ENCODE measurements at regions not wholly inside any gene's neighbourhood (a gene's known extent, or its start where the extent isn't known, plus 50 kb on each side); places are given as distances from the start of the nearest gene placed in this dataset.
"Not testable (repeated sequence)": the region's sequence is repeated elsewhere in the genome, so short reads cannot be mapped to it uniquely, and the experiment has no call there.

GRCh38 chr13:71213252-71213821, 653.7 kb downstream of the DACH1 start:
- DNase-seq: no peak

DNA sequence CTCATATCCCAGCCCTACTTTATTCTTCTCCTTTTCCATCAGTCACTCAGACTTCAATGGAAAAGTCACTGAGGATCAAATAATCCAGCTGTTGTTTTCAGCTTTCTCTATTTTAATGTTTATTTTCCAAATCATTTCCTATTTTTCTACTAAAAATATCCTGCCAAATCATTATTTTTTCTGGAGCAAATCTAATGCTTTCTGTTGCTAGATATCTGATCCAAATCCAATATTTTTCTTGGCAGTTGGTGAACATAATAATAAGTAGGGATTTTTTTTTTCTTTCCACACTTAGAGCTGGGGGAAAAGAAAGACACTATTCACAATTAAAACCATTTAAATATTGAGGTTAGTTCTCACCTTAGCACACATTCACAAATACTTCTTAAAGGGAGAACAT, 656.1 kb downstream of the DACH1 start:
- no peak for DNase-seq

- no peak for DNase-seq
Measured at GRCh38 chr13:71209217-71209616, 657.8 kb downstream of the DACH1 start.

GRCh38 chr13:71184583-71184982, 682.4 kb downstream of the DACH1 start:
- DNase-seq: not testable (repeated sequence)

DNA sequence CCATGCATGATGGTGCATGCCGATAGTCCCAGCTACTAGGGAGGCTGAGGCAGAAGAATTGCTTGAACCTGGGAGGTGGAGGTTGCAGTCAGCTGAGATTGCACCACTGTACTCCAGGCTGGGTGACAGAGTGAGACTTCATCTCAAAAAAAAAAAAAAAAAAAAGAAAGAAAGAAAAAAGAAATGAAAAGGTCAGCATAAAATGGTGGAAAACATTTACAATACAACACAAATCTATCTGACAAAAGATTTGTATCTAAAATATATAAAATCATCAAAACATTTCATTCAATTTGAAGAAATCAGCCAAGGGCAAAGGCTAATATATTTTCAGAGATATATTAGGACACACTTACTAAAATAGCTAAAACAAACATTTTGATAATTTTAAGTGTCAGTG, 683.7 kb downstream of the DACH1 start:
- DNase-seq: not testable (repeated sequence)

DNA sequence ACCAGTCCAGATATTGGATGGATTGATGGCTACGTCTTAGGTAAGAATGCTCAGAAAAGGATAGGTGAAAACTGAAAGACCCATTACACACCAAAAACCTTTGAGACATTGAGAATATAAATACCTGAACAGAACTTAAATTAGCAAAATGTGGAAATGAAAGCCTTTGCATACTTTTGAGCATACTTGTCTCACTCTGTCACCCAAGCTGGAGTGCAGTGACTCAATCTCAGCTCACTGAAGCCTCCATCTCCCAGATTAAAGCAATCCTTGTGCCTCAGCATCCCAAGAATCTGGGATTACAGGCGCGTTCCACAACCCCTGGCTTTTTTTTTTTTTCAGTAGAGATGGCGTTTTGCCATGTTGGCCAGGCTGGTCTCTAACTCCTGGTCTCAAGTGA, 695.3 kb downstream of the DACH1 start:
- no peak for DNase-seq

DNA sequence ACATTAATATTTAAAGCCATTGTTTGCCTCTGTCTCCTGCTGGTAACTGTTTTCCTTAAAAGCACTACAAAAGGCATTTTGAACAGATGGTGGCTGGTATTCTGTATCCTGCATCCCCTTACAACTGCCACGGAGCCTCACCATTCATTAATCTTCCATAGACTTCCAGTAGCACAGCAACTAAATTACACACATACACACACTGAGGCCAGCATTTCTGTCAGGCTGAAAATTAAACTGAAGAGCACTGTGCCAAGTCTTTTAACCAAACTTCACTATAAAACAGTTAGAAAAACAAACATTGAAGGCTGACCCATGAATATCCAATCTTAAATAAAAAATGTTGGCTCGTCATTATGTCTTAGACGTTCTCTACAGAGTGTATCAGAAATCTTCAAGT, 697.8 kb downstream of the DACH1 start:
- peak; percentile 73 for DNase-seq

GRCh38 chr13:71156550-71156949, 710.5 kb downstream of the DACH1 start:
- DNase-seq: no peak

DNA sequence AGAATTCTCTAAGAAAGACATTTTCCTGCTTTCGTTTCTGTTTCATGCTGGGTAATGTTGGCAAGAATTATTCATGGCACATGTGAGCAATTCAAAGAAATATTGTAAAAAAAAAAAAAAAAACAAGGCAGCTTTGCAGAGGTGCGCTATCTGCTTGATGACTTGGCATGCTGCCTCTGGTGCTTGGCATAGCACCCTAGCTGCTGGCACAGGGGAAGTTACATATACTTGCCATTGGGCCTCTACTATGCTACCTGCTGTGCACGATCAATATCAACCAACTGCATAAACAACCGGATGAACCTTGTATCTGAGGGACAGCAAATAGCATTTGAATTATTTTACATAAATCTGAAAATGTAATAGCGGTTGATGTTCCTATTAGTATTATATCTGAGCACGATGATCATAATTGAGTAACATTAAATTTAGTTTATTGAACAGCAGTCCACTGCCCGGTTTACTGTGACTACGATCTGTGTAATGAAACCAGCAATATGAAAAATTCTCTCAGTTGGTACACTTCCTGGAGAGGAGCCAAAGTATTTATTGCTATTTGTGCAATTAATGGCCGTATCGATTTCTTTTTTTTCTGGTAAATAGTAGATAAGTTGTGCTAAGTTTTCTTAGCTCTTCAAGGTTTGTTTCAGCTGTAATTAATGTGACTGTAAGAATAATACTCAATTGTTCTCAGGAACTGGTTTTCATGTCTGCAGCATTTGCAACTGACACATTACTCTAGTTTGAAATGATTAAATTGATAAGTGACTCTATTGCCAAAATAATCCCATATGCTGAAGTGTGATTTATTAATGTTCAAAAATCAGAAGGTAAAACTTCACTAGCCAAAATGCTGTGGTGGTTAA, 717.3 kb downstream of the DACH1 start:
- no peak for DNase-seq

- no peak for DNase-seq
Measured at GRCh38 chr13:71149046-71149445, 718.0 kb downstream of the DACH1 start.

DNA sequence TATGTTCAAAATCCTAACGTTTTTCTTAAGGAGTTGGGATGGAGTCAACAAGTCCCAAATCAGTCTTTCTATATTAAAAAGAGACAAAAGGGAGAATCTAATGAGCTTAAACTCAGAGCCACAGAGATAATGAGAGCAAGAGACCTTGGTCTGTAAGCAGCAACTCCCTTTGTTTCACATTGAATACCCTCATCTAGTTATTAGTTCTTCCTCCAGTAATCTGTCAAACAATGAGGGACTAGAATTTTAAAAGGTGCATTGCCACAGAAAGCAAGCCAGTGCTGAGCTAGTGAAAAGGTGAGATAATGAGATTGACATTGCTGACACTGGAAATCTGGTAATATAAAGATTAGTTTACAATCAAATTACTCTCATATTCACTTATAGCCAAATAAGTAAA, 718.6 kb downstream of the DACH1 start:
- no peak for DNase-seq

DNA sequence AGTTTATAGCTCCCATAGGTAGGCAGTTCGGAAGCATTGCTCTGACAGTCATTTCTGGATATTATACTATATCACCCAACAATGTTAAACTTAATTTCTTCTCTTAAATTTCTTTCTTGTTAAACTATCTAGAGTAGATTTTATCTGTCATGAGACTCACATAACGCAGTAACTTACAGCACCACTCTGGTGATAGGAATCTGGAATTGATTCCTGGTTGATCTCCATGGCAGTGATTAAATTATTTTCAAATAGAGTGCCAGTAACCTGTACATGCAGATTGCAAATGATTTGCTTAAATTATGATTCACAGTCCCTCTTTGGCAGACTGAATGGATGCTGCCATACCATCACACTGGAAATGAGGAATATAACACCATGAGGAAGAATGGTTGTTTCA, 722.1 kb downstream of the DACH1 start:
- no peak for DNase-seq

DNA sequence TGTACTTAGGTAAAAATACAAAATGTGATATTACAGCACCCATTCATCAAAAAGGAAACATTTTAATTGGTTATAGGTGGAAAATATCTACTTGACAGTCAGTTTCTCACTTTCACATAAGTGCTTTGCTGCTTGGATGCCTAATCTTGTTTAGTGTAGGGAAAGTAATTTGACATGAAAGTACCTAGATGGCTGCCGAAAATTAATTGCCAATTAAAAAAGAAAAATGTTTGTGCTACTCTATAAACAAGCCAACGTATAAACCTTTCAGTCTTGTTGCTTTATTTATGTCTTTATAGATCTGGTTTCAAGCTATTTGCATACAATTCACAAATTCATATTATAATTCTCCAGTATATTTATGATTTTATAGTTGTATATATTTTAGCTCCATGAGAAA, 729.9 kb downstream of the DACH1 start:
- no peak for DNase-seq

DNA sequence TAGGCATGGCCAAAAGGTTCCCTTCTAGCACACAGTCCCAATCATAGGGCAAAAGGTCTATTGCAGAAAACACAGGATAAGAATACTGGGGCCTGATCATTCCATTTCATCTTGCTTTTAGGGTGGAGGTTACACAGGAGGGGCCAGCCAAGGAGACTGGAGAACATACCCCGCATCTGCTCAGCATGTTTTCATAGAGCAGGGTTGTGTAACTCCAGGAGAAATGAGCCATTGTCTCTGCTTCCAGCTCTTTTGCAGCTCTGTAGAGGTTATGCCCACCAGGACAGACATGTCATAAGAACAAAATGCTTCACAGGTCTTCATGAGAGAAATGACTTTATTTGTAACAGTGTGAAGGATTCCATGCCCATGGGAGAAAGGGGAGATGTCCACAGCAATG, 742.8 kb downstream of the DACH1 start:
- no peak for DNase-seq

DNA sequence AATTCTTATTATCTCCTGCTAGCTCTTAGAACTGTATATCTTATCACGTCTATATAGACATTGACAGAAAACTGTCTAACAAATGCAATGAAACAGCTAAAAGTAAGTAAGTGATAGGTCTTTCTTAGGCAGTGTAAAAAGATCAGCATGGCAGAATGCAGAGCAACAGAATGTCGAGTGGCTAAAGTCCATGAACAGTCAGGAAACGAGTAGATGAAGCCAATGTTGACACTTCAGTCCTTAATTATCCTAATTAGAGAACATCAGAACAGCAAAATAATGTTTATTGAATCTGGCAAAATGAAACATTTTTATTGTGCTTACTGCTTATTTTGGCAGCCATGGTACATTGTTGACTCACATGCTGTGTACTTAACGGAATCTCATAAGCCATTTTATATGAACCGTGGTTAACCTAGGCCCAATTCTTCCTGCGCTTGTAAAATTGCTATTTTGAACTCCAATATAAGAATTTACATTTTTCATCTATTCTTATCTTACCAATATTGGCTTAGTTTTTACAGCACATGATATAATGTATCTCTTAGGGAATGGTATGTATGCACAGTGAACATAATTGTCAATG, 748.1 kb downstream of the DACH1 start:
- no peak for DNase-seq

GRCh38 chr13:71117920-71118319, 749.1 kb downstream of the DACH1 start:
- DNase-seq: no peak

DNA sequence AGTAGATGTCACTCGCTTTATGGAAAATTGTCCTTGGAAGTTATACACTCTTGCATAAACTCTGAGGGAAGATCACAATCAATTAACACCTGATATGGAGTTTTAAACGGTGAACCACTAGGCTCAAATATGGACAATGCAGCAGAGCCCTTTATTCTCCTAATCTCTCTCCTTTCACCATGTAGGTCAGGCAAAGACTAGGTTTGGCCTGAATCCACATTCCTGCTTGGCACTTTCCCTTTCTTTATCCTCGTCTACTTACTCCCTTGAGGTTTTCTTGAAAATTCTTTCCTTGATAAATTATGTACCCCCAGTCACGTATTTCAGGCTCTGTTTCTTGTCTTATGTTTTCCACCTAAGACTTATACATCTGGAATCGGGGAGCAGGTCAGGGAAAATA, 751.7 kb downstream of the DACH1 start:
- DNase-seq: no peak

- DNase-seq: no peak
Measured at GRCh38 chr13:71096421-71096820, 770.6 kb downstream of the DACH1 start.

- DNase-seq: no peak
Measured at GRCh38 chr13:71090990-71091389, 776.0 kb downstream of the DACH1 start.

DNA sequence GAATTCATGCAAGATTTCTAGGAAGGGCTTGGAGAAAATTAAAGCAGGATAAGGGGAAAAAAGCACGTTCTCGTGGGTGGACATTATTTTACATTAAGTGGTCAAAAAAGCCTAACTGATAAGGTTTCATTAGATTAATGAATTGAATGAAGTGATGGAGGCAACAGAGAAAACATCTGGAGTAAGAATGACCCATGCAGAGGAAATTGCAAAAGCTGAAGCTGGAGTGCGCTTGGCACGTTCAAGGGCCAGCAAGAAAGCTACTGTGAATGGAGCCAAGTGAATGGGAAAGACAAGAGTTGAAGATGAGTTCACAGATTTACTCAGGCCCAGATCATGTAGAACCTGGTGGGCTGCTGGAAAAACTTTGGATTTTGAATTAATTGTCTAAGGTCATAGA, 777.9 kb downstream of the DACH1 start:
- no peak for DNase-seq

GRCh38 chr13:71087432-71087831, 779.6 kb downstream of the DACH1 start:
- DNase-seq: no peak

DNA sequence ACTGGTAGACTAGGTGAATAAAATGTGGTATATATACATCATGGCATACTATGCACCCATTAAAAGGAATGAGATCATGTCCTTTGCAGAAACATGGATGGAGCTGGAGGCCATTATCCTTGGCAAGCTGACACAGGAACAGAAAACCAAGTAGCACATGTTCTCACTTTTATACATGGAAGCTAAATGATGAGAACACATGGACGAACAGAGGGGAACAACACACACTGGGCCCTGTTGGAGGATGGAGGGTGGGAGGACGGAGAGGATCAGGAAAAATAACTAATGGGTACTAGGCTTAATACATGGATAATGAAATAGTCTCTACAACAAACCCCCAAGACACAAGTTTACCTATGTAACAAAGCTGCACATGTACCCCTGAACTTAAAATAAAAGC, 780.0 kb downstream of the DACH1 start:
- DNase-seq: no peak

- DNase-seq: no peak
Measured at GRCh38 chr13:71082631-71083030, 784.4 kb downstream of the DACH1 start.

GRCh38 chr13:71079638-71080037, 787.4 kb downstream of the DACH1 start:
- no peak for DNase-seq
